ENCODE measurements at regions not wholly inside any gene's neighbourhood (a gene's known extent, or its start where the extent isn't known, plus 50 kb on each side); places are given as distances from the start of the nearest gene placed in this dataset.

DNA sequence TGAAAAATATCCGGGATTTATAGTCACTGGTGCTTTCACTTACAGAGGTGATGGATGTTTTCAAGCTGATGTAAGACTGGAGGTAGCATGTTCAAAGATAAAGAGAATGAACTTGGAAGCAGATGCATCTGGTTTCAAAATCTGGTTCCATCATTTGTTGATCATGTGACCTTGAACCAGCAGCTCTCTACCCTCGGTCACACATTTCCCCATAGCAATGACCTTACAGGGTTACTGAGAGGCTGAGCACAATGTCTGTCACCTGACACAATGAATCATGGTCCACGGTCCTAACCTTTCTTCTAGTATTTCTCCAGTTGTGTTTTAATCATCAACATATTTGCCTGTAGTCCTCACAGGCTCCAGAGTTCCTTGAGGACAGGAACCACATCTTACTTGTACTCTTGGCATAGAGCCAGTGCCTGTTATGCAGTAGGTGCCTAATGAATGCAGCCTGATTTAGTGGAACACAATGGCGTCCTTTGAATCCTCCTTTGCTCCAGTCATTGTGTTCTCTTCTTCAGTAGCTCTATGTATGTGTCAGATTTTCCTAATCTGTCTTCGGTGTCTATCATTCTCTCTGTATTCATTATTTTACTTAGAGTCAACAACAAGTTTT lies 667.3 kb downstream of the PTPRU start:
- no peak for DNase-seq

DNA sequence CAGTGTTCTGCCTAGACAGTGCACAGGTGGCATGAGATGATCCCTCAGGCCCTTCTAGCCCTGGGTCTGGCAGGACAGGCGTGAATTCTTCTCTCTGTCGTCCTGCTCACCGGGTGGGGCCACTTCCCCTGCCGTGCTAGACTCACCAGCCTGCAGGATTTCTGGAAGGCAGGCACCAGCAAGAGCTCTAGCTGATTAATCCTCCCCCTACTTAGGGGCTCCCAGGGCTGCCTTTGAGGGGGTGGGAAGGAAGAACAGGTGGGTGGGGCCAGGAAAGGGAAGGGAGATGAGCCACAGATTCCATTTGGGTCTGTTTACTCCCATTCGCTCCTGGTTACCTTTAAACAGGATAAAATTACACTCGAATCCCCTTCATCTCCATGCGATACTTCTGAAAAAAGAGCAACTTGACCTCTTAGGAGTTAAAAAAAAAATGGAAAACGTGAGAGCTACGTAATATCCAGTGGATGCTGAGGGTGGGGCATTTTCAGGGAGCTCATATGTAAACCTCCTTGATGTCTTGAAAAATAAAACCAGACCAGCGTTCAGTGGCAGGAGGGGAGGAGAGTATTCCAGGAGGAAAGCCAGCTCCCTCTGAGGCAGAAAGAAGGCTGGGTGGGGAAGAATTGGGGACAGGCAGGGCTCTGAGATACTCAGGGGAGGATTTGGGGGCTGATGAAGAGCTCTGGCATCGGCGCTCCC lies 665.5 kb downstream of the PTPRU start:
- no peak for DNase-seq

DNA sequence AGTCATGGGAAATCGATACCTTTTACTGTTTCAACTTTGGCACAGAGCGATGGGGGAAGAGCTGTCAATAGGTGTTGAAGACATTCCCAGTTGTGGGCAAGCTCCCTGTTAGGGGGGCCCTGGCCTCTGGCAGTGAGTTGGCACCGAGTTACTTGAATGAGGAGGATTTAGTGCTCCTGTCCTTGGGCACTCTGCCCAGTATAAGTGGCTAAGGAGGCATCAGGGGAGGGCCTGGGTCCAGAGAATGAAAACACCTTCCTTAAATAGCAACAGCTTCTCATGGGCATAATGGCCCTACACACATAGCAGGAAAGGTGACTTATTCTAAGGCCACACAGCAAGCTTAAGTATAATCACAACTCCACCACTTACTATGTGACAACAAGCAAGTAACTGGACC lies 664.4 kb downstream of the PTPRU start:
- no peak for DNase-seq

DNA sequence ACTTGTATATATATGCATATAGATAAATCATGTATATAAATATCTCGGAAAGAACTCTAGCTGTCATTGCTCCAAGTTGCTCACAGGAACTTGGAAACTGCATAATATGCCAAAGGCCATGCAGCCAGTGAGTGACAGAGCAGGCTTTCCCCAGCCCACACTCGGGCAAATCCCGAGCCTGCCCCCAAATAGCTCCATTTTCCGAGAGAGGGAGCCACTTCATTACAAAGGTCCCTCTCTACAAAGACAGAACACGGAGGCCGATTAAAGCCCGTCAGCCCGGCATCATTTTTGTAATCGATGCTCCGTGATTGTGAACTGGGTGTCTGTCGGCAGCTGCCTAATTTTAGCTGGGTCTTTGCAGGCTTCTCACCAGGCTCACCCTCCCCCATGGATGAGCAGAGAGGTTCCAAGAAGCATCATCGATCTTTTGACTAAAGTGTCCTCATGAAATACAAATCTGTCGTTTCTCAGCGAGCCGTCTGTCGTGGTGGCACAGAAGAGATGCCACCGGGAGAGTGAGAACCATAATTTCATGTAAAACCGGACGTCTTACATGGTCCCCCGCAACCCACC lies 663.9 kb downstream of the PTPRU start:
- DNase-seq = no peak

DNA sequence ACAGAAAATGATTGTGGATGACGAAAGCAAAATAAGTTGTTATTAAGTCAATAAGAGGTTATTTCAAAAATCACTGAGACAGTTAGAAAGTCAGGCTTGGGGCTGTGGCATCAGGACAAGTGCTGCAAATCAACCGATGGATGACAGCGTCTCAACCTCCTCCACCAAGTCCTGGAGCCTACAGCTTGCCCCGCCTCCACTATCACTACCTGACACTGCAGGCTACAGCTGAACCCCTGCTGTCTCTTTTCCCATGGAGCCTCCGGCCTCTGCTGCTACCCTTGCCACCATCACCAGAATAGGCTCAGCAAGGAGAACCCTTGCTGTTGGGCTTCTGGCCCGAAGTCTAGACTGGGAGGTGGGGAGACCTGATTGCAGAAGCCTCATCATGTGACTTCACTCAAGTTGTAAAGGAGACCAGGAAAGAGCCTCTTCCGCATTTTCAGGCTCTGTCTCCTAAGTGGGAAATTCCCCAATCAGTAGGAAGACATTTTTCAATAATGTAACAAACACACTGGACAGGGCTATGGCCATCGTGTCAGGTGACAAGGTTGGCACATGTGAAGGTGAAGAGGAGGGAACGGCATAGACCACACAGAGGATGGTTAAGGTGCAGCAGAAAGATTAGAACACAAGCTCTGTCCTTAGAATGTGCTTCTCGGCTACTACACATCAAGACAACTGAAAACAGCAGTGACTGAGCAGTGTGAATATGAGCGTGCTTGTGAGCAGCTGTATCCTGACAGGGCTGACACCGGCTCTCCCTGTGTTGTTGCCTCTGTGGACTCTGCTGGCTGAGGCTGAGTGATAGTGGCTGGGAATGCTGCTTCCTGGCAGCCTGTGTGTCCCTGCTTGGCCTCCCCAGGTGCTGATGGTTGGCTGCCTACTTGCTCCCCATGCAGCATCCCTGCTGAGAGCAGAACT lies 660.7 kb downstream of the PTPRU start:
- no peak for DNase-seq

DNA sequence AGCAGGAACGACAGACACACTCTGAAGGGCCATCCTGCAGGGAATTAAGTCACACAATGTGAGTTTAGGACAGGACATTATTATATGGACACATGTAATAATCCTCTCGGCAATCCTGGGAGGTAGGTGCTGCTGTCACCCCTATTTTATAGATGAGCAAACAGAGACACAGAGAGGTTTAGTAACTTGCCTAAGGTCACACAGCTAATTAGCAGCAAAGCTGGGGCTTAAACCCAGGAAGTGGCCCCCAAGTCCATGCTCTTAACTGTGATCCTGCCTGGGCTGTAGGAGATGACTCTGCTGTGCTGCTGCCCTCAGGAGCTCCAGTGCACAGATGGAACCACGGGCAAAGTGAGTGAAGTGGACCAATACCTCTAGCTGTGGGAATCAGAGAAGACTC lies 660.0 kb downstream of the PTPRU start:
- DNase-seq = no peak

DNA sequence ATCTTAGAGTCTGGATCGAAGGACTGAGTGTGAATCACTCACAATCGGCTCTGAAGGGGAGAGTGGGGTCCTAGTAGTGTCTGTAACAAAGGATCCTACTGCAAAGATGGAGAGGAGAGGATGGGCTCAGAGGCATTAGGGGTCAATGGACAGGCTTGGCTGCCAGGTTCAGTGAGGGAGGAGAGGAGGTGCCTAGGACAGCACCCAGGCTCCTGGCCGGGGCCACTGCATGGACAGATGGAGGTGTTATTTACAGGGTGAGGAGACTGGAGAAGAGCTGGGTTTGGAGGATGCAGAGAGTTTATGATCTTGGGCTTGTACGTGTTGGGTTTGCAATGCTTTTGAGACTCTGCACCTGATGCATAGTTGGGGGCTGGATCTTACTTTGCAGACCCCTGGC lies 658.9 kb downstream of the PTPRU start:
- DNase-seq = no peak

DNA sequence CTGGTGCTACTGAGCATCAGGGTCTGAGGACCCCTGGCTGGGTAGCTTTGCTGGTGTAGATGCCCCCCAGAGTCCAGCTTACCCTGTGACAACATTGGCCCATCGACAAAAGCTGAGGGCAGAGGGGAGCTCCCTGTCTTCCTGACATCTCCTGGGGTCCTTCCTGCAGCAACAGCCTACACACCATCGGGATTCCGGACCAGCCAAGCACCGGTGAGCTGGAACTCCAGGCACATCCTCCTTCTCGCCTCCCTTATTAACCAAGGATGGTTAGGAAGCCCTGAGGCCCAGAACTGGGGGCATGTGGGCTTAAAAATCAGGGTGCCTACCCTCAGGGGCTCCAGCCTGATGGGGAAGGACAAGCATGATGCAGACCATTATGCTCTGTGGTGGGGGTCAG lies 658.0 kb downstream of the PTPRU start:
- no peak for DNase-seq

DNA sequence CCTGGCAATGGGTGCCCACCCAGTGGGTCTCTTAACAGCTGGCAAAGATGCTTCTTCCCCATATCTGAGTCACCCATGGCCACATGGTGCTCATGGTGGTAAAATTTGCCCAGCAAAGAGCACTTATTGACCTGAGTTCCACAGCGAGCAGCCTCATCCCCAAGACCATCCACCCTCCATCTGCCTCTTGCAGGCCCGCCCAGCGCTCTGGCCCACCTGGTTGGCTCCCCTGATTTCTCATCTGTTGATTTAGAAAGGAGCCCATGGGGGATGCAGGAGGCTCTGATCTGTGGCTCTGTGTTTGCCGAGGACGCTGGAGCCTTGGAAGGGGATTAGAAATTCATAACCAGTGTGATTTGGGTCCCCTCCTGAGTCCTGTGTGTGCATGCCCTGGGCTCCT lies 657.5 kb downstream of the PTPRU start:
- no peak for DNase-seq

DNA sequence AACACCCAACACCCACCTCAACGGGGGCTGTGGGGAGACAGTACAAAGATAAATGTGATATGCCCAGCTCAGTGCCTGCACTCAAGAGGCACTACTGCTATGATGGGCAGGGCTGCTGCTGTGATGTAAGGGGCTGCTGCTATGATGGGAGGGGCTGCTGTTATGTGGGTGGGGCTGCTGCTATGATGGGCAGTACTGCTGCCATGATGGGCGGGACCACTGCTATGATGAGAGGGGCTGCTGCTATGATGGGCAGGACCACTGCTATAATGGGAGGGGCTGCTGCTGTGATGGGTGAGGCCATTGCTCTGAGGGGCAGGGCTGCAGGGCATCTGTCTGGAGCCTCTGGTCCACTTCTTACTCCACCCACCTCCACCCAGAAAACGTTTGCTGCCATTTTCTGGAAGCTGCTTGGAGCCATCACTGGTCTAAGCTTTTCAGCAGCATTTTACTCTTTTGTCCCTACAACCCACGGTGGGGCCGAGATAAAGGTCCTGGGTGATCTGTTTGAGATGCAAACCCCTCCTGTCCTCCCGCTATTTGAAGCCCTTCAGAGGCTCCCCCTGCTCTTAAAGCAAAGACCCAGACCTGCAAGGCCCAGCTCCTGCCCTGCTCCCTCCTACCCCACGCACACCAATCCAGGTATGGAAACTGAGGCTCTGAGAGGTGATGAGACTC lies 656.9 kb downstream of the PTPRU start:
- DNase-seq = no peak

DNA sequence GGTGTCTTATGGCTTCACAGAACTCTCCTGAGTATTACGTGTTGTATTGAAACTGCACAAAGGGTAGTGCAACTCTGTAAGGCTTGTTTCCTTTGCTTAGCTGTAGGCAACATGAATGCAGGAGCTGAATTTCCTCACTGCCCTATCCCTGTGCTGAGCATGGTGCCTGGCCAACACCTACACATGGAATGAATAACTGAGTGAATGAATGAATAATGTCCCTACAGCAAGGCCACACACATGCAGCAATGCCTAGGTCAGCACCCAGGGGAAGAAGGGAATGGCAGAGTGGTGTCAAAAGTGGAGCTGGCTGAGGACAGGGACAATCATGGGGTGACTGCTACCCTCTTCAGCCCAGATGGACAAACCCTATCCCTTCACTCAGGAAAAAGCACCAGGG lies 655.9 kb downstream of the PTPRU start:
- no peak for DNase-seq

DNA sequence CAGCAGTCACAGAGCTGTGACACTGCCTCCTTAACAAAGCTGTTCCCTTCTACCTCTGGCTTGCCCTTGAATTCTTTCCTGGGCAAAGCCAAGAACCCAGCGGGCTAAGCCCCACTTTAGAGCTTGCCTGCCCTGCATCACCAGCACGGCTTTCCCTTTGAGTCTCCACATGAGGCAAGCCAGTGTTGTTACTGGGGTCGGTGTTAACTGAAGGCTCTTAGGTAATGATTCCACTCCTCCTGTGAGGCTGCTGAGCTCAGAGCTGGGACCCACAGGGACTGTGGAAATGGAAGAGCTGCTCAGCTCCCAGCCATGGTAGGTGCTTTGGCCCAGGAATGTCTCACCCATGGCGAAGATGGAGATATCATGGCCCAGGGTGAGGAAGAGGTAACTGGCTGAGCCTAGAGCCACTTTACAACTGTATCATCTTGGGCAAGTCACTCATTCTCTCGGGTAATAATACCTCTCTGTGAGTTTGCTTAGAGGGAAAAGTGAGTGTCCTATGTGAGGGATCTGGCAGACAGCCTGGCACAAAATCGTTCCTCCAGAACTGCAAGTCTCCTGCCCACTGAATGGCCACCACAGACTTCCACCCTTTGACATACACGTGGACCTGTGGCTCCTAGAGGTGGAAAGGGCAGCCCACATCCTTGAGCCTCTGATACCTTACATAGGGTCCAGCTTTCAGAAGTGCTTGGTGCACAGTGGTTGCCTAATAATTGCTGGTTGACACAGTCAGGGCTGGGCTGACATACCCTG lies 654.1 kb downstream of the PTPRU start:
- DNase-seq = no peak

DNA sequence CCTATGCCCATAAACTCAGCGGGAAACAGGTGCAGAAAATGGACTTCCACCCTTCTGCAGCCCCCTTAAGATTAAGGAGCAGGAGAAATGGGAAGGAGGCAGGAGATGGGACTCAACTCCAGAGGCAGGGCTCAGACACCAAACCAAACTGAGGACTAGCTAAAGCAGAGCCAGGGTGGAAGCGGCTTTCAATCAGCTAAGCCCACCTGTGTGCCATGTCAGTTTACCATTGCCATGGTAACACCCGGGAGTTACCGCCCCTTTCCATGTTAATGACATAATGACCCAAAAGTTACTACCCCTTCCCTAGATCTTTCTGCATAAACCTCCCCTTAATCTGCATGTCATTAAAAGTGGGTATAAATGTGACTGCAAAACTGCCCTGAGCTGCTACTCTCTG lies 653.5 kb downstream of the PTPRU start:
- no peak for DNase-seq

DNA sequence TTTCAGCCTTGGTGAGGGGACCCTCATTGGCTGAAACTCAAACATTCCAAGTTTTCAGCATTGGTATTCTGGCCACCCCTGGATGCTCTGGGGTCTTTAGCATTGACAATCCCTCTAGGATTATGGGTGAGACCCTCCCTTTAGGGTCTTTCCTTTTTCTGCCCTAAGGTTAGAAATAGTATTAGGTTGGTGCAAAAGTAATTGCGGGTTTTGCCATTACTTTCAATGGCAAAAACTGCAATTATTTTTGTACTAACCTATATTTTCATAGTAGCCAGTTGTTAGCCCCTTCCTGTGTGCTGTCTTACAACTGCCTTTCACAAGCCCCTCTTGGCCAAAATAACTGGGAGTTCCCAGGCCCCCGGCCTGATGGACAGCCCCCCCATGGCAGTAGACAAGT lies 648.4 kb downstream of the PTPRU start:
- DNase-seq = no peak

DNA sequence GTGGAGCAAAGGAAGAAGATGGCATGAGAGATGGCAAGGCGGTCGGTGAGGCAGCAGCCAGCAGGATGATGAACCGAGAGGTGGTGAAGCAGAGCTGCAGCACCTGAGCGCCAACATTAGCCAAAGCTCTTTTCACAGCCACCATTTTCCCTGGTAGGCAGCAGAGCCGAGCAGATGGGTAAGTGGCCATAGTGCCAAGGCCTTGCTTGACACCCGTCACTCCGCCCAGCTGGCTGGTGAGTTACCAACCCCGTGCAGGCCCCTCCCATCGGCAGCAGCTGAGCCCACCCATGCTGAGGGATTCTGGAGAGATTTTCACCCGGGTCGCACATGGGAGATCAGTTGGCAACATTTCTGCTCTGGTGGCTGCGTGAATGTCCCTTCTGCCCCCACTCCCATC lies 647.7 kb downstream of the PTPRU start:
- DNase-seq = no peak

DNA sequence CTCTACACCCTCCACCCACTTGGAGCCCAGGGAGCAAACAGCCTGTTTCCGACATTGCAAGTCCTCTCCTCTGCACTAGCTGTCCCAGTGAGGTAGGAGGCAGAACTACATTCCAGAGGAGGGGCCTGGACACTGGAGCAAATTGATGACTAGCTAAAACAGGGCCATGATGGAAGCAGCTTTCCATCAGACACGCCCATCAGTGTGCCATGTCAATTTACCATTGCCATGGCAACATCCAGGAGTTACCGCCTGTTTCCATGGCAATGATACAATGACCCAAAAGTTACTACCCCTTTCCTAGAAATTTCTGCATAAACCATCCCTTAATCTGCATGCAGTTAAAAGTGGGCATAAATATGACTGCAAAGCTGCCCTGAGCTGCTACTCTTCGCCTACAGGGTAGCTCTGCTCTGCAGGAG lies 647.1 kb downstream of the PTPRU start:
- no peak for DNase-seq

DNA sequence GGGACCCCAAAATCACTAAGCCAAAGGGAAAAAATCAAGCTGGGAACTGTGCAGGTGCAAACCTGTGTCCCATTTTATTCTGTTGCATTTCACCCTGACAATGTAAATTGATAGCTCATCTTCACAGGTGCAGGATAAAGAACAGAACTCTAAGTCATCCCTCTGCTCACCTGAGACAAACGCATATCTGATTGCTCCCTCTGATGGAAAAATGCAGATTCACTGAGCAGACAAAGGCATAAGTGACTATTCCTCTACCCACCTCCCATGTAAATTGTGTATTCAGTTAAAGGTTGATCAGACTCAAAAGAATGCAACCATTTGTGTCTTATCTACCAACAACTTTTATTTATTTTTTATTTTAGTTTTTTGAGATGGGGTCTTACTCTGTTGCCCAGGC lies 644.2 kb downstream of the PTPRU start:
- DNase-seq = no peak

DNA sequence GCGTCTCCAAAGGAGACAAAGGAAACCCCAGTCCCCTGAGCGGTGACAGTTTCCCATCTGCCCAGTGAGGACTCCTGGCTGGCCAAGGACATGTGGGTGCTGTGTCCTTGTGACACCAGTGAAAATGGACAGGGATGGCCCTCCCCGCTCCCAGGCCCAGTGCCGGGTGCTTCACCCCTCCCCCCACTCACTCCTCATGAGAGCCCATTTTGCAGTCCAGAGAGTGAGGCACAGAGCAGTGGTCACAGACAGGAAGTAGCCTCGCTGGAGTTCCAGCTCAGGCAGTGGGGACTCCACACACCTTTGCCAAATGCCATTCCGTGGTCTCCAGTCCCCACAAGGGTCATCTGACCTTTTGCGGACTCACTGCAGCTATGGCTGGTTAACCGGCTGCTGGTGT lies 642.9 kb downstream of the PTPRU start:
- DNase-seq = no peak

DNA sequence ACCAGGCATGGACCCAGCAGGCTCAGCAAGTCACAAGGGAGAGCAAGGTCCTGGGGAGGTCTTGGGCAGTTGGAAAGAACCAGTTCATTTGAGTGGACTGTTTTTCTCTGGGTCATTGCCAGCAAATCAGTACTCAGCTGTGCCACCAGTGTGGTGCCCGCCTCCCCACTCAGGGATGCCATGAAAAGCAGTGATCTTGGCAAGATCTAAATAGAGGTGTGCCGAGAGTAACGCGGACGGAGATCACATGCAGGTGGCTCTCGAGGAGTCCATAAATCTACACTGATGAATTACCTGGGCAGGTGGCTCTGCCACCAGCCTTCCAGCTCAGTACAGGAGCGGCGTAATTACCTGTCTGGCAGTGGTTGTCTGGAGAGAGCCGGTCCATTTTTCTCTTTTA lies 642.2 kb downstream of the PTPRU start:
- DNase-seq = no peak

DNA sequence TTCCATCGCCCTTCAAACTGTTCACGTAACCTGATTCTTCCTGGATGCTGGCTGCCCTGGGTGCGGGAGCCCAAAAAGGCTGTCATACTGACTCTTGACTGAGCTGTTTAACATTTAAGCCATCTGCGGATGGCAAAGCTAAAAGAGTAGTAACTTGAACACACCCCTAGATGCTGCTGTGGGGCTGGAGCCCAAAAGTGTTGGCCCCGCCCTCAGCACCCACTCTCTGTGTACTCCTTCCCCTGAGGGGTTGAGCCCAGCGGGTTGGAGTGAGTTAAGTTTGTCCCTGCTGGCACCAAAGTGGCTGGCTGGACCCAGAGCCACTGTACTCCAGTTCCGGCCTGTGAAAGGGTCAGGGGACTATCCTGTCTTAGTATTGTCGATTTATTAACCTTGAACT lies 640.6 kb downstream of the PTPRU start:
- no peak for DNase-seq

DNA sequence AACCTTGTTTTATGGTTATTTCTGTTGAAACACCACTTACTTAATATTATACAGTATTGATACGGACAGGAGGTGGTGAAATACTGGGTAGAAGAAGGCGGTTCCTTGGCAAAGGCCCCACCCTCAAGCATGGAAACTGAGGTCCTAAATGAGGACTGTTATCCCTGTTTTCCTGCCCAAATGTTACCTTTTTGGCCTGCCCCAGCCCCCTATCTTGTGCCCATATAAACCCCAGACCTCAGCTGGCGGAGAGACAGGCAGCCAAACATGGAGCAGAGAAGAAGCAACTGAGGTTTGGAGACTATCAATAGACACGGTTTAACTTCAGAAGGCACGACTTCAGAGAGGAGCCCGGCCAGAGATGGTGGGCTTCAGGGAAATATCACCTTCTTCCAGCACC lies 640.1 kb downstream of the PTPRU start:
- DNase-seq = no peak

DNA sequence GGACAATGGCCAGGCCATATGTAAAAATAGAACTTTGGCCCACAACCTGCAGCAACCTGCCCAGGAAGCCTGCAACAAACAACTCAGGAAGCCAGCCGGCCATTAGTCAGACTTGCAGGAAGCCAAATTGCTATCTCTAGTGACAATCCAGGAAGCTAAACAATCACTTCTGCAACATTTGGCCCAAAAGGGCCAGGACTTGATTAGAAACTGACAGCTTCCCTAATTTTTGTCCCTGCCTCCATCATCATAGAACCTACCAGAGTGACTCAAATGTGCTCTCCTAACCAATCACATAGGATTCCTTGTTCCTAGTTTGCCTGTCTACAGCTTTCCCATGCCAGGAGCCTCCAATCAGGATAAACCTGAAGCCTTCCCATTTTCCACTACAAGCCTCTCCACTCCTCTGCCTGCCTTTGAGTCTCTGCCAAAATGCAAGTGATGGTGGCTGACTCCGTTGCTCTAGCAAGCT lies 639.3 kb downstream of the PTPRU start:
- no peak for DNase-seq
